ENCODE measurements at regions not wholly inside any gene's neighbourhood (a gene's known extent, or its start where the extent isn't known, plus 50 kb on each side); places are given as distances from the start of the nearest gene placed in this dataset.

DNA sequence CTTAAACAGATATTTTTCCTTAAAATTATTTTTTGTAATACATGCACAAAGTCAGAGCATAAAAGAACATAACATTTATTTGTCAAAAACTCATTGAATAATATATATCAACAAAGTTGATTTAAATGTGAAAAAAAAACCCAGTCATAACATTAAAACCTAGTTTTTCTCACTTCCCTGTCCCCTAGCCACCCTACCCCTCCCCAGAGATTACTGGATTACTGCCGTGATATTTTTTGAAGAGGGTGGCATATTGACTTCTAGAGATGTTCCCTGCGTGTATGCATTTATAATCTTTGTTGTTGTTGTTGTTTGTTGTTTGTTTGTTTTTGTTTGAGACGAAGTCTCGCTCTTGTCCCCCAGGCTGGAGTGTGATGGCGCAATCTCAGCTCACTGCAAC is 52.4 kb upstream of the ARMC2 start:
- TF ChIP-seq, protein P1, sequence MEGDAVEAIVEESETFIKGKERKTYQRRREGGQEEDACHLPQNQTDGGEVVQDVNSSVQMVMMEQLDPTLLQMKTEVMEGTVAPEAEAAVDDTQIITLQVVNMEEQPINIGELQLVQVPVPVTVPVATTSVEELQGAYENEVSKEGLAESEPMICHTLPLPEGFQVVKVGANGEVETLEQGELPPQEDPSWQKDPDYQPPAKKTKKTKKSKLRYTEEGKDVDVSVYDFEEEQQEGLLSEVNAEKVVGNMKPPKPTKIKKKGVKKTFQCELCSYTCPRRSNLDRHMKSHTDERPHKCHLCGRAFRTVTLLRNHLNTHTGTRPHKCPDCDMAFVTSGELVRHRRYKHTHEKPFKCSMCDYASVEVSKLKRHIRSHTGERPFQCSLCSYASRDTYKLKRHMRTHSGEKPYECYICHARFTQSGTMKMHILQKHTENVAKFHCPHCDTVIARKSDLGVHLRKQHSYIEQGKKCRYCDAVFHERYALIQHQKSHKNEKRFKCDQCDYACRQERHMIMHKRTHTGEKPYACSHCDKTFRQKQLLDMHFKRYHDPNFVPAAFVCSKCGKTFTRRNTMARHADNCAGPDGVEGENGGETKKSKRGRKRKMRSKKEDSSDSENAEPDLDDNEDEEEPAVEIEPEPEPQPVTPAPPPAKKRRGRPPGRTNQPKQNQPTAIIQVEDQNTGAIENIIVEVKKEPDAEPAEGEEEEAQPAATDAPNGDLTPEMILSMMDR (conservative IDR thresholded peaks at IDR 0.05 in 1 of 2, IDR thresholded peaks at IDR 0.05 in 1 of 2; ENCODE audit: extremely low read depth in 1 of 2, insufficient read depth in 1 of 2, low read depth in 1 of 2, low read length in 2 of 2) = no peak
- no peak for TF ChIP-seq EZH2 (IDR thresholded peaks at IDR 0.05; ENCODE audit: borderline replicate concordance, low read length)
